H9 (cell line): ENCODE measurements at regions not wholly inside any gene's neighbourhood (a gene's known extent, or its start where the extent isn't known, plus 50 kb on each side); places are given as distances from the start of the nearest gene placed in this dataset.

Source experiments
- DNase-seq: peaks from one replicate; pipeline ENCODE4 v3.0.0-alpha.2; 2017
- H2AFZ ChIP-seq: one replicate; pipeline ENCODE4 v1.6.1; 2013; ENCODE audit warnings: mild to moderate bottlenecking, low read length, control low read depth, moderate library complexity
- H2AK5ac ChIP-seq: 2 replicates; pipeline ENCODE4 v1.6.1; 2013; ENCODE audit warnings: low read length, control low read depth, mixed read lengths; ENCODE audit not compliant: insufficient read length
- H2BK120ac ChIP-seq: one replicate; pipeline ENCODE4 v1.6.1; 2013; ENCODE audit warnings: low read depth, mild to moderate bottlenecking, low read length, control low read depth, inconsistent platforms; ENCODE audit not compliant: poor library complexity, severe bottlenecking
- H2BK12ac ChIP-seq: 2 replicates; pipeline ENCODE4 v1.6.1; 2013; ENCODE audit warnings: low read length, control low read depth, mixed read lengths, low read depth; ENCODE audit not compliant: insufficient read length
- H2BK15ac ChIP-seq: 2 replicates; pipeline ENCODE4 v1.6.1; 2013; ENCODE audit warnings: low read depth, low read length, control low read depth
- H2BK20ac ChIP-seq: one replicate; pipeline ENCODE4 v1.6.1; 2013; ENCODE audit warnings: low read depth, mild to moderate bottlenecking, low read length, control low read depth, inconsistent platforms; ENCODE audit not compliant: poor library complexity, severe bottlenecking
- H2BK5ac ChIP-seq: 2 replicates; pipeline ENCODE4 v1.6.1; 2013; ENCODE audit warnings: low read length, control low read depth, mixed read lengths; ENCODE audit not compliant: insufficient read length
- H3K14ac ChIP-seq: 2 replicates; pipeline ENCODE4 v1.6.1; 2013; ENCODE audit warnings: low read length, control low read depth; ENCODE audit not compliant: insufficient read depth
- H3K18ac ChIP-seq: 2 replicates; pipeline ENCODE4 v1.6.1; 2013; ENCODE audit warnings: low read depth, mild to moderate bottlenecking, mixed read lengths, low read length, control low read depth; ENCODE audit not compliant: insufficient read length
- H3K23ac ChIP-seq: 2 replicates; pipeline ENCODE4 v1.6.1; 2013; ENCODE audit warnings: low read length, control low read depth, mixed read lengths, low read depth; ENCODE audit not compliant: insufficient read length
- H3K23me2 ChIP-seq: 2 replicates; pipeline ENCODE4 v1.6.1; 2013; ENCODE audit warnings: low read depth, mild to moderate bottlenecking, mixed read lengths, low read length, control low read depth; ENCODE audit not compliant: insufficient read length, poor library complexity, severe bottlenecking
- H3K27ac ChIP-seq: 2 replicates; pipeline ENCODE4 v1.5.1; 2013; ENCODE audit warnings: low read length, control low read depth, mixed read lengths, low read depth; ENCODE audit not compliant: insufficient read length
- H3K27me3 ChIP-seq: 2 replicates; pipeline ENCODE4 v1.6.1; 2013; ENCODE audit warnings: low read length, control low read depth, inconsistent platforms; ENCODE audit not compliant: insufficient read depth
- H3K4ac ChIP-seq: 2 replicates; pipeline ENCODE4 v1.6.1; 2013; ENCODE audit warnings: low read depth, mild to moderate bottlenecking, control low read depth, inconsistent platforms, low read length, moderate library complexity
- H3K4me1 ChIP-seq: 2 replicates; pipeline ENCODE4 v1.6.1; 2013; ENCODE audit warnings: low read length, control low read depth, inconsistent platforms; ENCODE audit not compliant: insufficient read depth
- H3K4me2 ChIP-seq: 2 replicates; pipeline ENCODE4 v1.6.1; 2013; ENCODE audit warnings: low read length, control low read depth, mixed read lengths; ENCODE audit not compliant: insufficient read length, insufficient read depth
- H3K56ac ChIP-seq: 2 replicates; pipeline ENCODE4 v1.6.1; 2013; ENCODE audit warnings: low read depth, mild to moderate bottlenecking, mixed read lengths, low read length, control low read depth; ENCODE audit not compliant: insufficient read length
- H3K79me1 ChIP-seq: 2 replicates; pipeline ENCODE4 v1.6.1; 2013; ENCODE audit warnings: low read depth, mild to moderate bottlenecking, moderate library complexity, low read length, control low read depth, inconsistent platforms; ENCODE audit not compliant: insufficient read depth, poor library complexity, severe bottlenecking
- H3K79me2 ChIP-seq: 2 replicates; pipeline ENCODE4 v1.6.1; 2013; ENCODE audit warnings: low read length, control low read depth, inconsistent platforms; ENCODE audit not compliant: insufficient read depth
- H3K9ac ChIP-seq: 2 replicates; pipeline ENCODE4 v1.6.1; 2013; ENCODE audit warnings: low read length, control low read depth, mixed read lengths; ENCODE audit not compliant: insufficient read length; ENCODE audit errors: extremely low read depth
- H3K9me3 ChIP-seq: one replicate; pipeline ENCODE4 v1.6.1; 2013; ENCODE audit warnings: low read depth, low read length, inconsistent platforms; ENCODE audit not compliant: control insufficient read depth
- H3T11ph ChIP-seq: one replicate; pipeline ENCODE4 v1.6.1; 2013; ENCODE audit warnings: mild to moderate bottlenecking, low read length, control low read depth, inconsistent platforms
- H4K20me1 ChIP-seq: one replicate; pipeline ENCODE4 v1.6.1; 2013; ENCODE audit not compliant: control insufficient read depth, insufficient read length, insufficient read depth
- H4K5ac ChIP-seq: 2 replicates; pipeline ENCODE4 v1.6.1; 2013; ENCODE audit warnings: low read depth, mild to moderate bottlenecking, mixed read lengths, low read length, control low read depth; ENCODE audit not compliant: insufficient read length
- H4K8ac ChIP-seq: replicated peaks from 2 replicates; pipeline ENCODE4 v1.6.1; 2013; ENCODE audit warnings: low read length, control low read depth, mixed read lengths, low read depth; ENCODE audit not compliant: insufficient read length
- H4K91ac ChIP-seq: 2 replicates; pipeline ENCODE4 v1.6.1; 2013; ENCODE audit warnings: low read depth, mild to moderate bottlenecking, moderate library complexity, mixed read lengths, low read length, control low read depth; ENCODE audit not compliant: insufficient read length
- H3K27ac Mint-ChIP-seq, 3 experiments: 2 replicates in 2 of 3; 3 replicates in 1 of 3; pipeline ENCODE4 v1.8.0; 2020 to 2021; ENCODE audit warnings: mixed read lengths in 3 of 3, mild to moderate bottlenecking in 1 of 3, moderate library complexity in 1 of 3
- H3K27me3 Mint-ChIP-seq: 2 replicates; pipeline ENCODE4 v1.8.0; 2021; ENCODE audit warnings: low read depth, mild to moderate bottlenecking, moderate library complexity, mixed read lengths
- H3K36me3 Mint-ChIP-seq, 3 experiments: 2 replicates in 2 of 3; 3 replicates in 1 of 3; pipeline ENCODE4 v1.8.0; 2020 to 2021; ENCODE audit warnings: low read depth in 3 of 3, mixed read lengths in 3 of 3; ENCODE audit not compliant: insufficient read depth in 1 of 3
- H3K4me1 Mint-ChIP-seq, 2 experiments: 2 replicates each; pipeline ENCODE4 v1.8.0; 2020; ENCODE audit warnings: mixed read lengths in 2 of 2
- H3K4me3 Mint-ChIP-seq, 2 experiments: 2 replicates in 1 of 2; 3 replicates in 1 of 2; pipeline ENCODE4 v1.8.0; 2020 to 2021; ENCODE audit warnings: mild to moderate bottlenecking in 2 of 2, mixed read lengths in 2 of 2, moderate library complexity in 1 of 2
- H3K9me3 Mint-ChIP-seq, 2 experiments: 2 replicates in 1 of 2; 3 replicates in 1 of 2; pipeline ENCODE4 v1.8.0; 2020; ENCODE audit warnings: mild to moderate bottlenecking in 2 of 2, mixed read lengths in 2 of 2, moderate library complexity in 1 of 2
- CTCF ChIP-seq: fragments of 200-600 bp; sonication (generic); conservative IDR thresholded peaks from 3 replicates; pipeline ENCODE4 v1.8.0; 2021; ENCODE audit warnings: antibody characterized with exemption, mild to moderate bottlenecking
- WGBS: extraction: QIAGEN DNeasy Blood & Tissue Kit; methylation state at CpG from one replicate; pipeline ENCODE4 v1.1.7; 2013; ENCODE audit warnings: missing lambda C conversion rate, low lambda C conversion rate, mixed read lengths; ENCODE audit not compliant: insufficient read length; ENCODE audit errors: extremely low coverage; 5-methylcytosine and 5-hydroxymethylcytosine counted together

GRCh38 chr5:15092801-15093200 lies 221.2 kb upstream of the ANKH start:
- Histone ChIP-seq H3K23ac (no peak overlapping the region), H2BK15ac (no peak overlapping the region), H2BK12ac (no peak overlapping the region), H3K9ac (no peak overlapping the region), H3K27me3 (no peaks in the 10 kb centered on the region), H2BK120ac (no peak overlapping the region), H4K5ac (no peak overlapping the region), H3K18ac (no peak overlapping the region), H3T11ph (no peak overlapping the region), H4K8ac (no peak overlapping the region), H4K91ac (no peak overlapping the region), H3K9me3 (no peaks in the 10 kb centered on the region), H3K4me1 (no peaks in the 10 kb centered on the region), H3K56ac (no peak overlapping the region), H3K23me2 (no peaks in the 10 kb centered on the region), H3K4ac (no peak overlapping the region), H3K27ac (no peak overlapping the region), H3K14ac (no peak overlapping the region), H2BK5ac (no peak overlapping the region), H3K79me2 (no peaks in the 10 kb centered on the region), H2AK5ac (no peak overlapping the region), H2AFZ (no peak overlapping the region), H2BK20ac (no peak overlapping the region), H4K20me1 (no peaks in the 10 kb centered on the region), H3K79me1 (no peaks in the 10 kb centered on the region), H3K4me2 (no peak overlapping the region)
- TF ChIP-seq CTCF, result no peak
- Mint-ChIP-seq H3K4me1 (no peaks in the 10 kb centered on the region; a peak in 1 of 4 replicates), H3K27ac (no peak overlapping the region), H3K27me3 (peaks cover 3% of the 10 kb centered on the region), H3K36me3 (0 out of 7 replicates have a peak, but pooled peaks cover 0 to 3% (median 0%) of the 10 kb centered on the region in 3 experiments), H3K9me3 (peaks cover 4 to 6% of the 10 kb centered on the region in 2 experiments; a peak in 2 of 5 replicates), H3K4me3 (no peak overlapping the region)
- WGBS, result no CpG with 5 or more reads among the region's 7 CpGs
- no peak for DNase-seq
